ENCODE measurements at regions not wholly inside any gene's neighbourhood (a gene's known extent, or its start where the extent isn't known, plus 50 kb on each side); places are given as distances from the start of the nearest gene placed in this dataset.

- Histone ChIP-seq H3K36me3 (no peaks in the 10 kb centered on the region), H3K4me1 (no peaks in the 10 kb centered on the region), H3K27me3 (no peaks in the 10 kb centered on the region), H3K9ac (ENCODE audit: low read depth in 2 of 2, low read length in 2 of 2) (no peak overlapping the region), H3K27ac (no peak overlapping the region), H3K4me3 (no peak overlapping the region), H3K9me3 (no peaks in the 10 kb centered on the region)
- no peak for TF ChIP-seq CTCF (IDR thresholded peaks at IDR 0.05)
- intact Hi-C loops (cut with DNase I): no loop called here
- DNase-seq: no peak
These were observed 115.2 kb upstream of the LRPAP1 start for GRCh38 chr4:3647421-3647820.

GRCh38 chr4:3645711-3646679 is 113.8 kb upstream of the LRPAP1 start:
- no peak for TF ChIP-seq CTCF (IDR thresholded peaks at IDR 0.05)
- Histone ChIP-seq H3K9ac (ENCODE audit: low read depth in 2 of 2, low read length in 2 of 2) (no peak overlapping the region), H3K36me3 (no peaks in the 10 kb centered on the region), H3K27me3 (no peaks in the 10 kb centered on the region), H3K27ac (no peak overlapping the region), H3K4me1 (no peaks in the 10 kb centered on the region), H3K4me3 (no peak overlapping the region), H3K9me3 (no peaks in the 10 kb centered on the region)
- intact Hi-C loops (cut with DNase I): no loop called here
- no peak for DNase-seq

- no peaks in the 10 kb centered on the region for H3K9me3 ChIP-seq
- no peak overlapping the region for H3K9ac ChIP-seq (ENCODE audit: low read depth in 2 of 2, low read length in 2 of 2)
- H3K27me3 ChIP-seq: no peaks in the 10 kb centered on the region
- no peak for TF ChIP-seq CTCF (IDR thresholded peaks at IDR 0.05)
- no peak for DNase-seq
- H3K36me3 ChIP-seq: no peaks in the 10 kb centered on the region
- H3K27ac ChIP-seq: no peak overlapping the region
- no peaks in the 10 kb centered on the region for H3K4me1 ChIP-seq
- H3K4me3 ChIP-seq: no peak overlapping the region
- intact Hi-C loops (cut with DNase I): no loop called here
These were observed 112.8 kb upstream of the LRPAP1 start for GRCh38 chr4:3644849-3645627.

- intact Hi-C loops (cut with DNase I): no loop called here
- no peak for TF ChIP-seq CTCF (IDR thresholded peaks at IDR 0.05)
- Histone ChIP-seq H3K4me1 (no peaks in the 10 kb centered on the region), H3K36me3 (no peaks in the 10 kb centered on the region), H3K27me3 (no peaks in the 10 kb centered on the region), H3K9me3 (no peaks in the 10 kb centered on the region), H3K9ac (ENCODE audit: low read depth in 2 of 2, low read length in 2 of 2) (no peak overlapping the region), H3K27ac (no peak overlapping the region), H3K4me3 (no peak overlapping the region)
- no peak for DNase-seq
These were observed 111.6 kb upstream of the LRPAP1 start for GRCh38 chr4:3643518-3644433.

All from colonic mucosa (tissue), 4 donors.